ENCODE measurements at regions not wholly inside any gene's neighbourhood (a gene's known extent, or its start where the extent isn't known, plus 50 kb on each side); places are given as distances from the start of the nearest gene placed in this dataset.

- peaks cover 0 to 2% (median 0%) of the 10 kb centered on the region in 7 donors for H3K9me3 Mint-ChIP-seq
- H3K27me3 Mint-ChIP-seq: no peaks in the 10 kb centered on the region
- H3K4me1 Mint-ChIP-seq: no peaks in the 10 kb centered on the region
- Histone ChIP-seq H3K4me1 (ENCODE audit: control insufficient read depth, insufficient read depth, low read length, poor library complexity, severe bottlenecking) (no peaks in the 10 kb centered on the region), H3K36me3 (ENCODE audit: control insufficient read depth, insufficient read depth, low read length) (no peaks in the 10 kb centered on the region), H3K9me3 (ENCODE audit: control insufficient read depth in 2 of 2, low read length in 2 of 2) (no peaks in the 10 kb centered on the region), H3K4me3 (ENCODE audit: low read depth, low read length) (no peak overlapping the region), H3K27ac (ENCODE audit: insufficient read depth, low read length, poor library complexity, severe bottlenecking) (no peak overlapping the region), H3K27me3 (ENCODE audit: control insufficient read depth, insufficient read depth, low read length) (no peaks in the 10 kb centered on the region)
- no peak overlapping the region for H3K4me3 Mint-ChIP-seq
- no peak for ATAC-seq (ENCODE audit: low read depth in 2 of 2)
- no peak for DNase-seq
- H3K36me3 Mint-ChIP-seq: no peaks in the 10 kb centered on the region
- no peak overlapping the region for H3K27ac Mint-ChIP-seq
Measured at GRCh38 chr10:64142395-64142794, 621.2 kb downstream of the REEP3 start.

GRCh38 chr10:64148607-64149006 is 627.4 kb downstream of the REEP3 start:
- Mint-ChIP-seq H3K9me3 (peaks cover 0 to 2% (median 0%) of the 10 kb centered on the region in 7 donors), H3K4me3 (no peak overlapping the region), H3K4me1 (no peaks in the 10 kb centered on the region), H3K27ac (no peak overlapping the region), H3K36me3 (no peaks in the 10 kb centered on the region), H3K27me3 (peaks cover 4% of the 10 kb centered on the region)
- Histone ChIP-seq H3K36me3 (ENCODE audit: control insufficient read depth, insufficient read depth, low read length) (no peaks in the 10 kb centered on the region), H3K27ac (ENCODE audit: insufficient read depth, low read length, poor library complexity, severe bottlenecking) (no peak overlapping the region), H3K27me3 (ENCODE audit: control insufficient read depth, insufficient read depth, low read length) (no peaks in the 10 kb centered on the region), H3K4me1 (ENCODE audit: control insufficient read depth, insufficient read depth, low read length, poor library complexity, severe bottlenecking) (no peaks in the 10 kb centered on the region), H3K4me3 (ENCODE audit: low read depth, low read length) (no peak overlapping the region), H3K9me3 (ENCODE audit: control insufficient read depth in 2 of 2, low read length in 2 of 2) (no peaks in the 10 kb centered on the region)
- DNase-seq (no peak), ATAC-seq (ENCODE audit: low read depth in 2 of 2) (no peak)

GRCh38 chr10:64156166-64156565 is 635.0 kb downstream of the REEP3 start:
- Histone ChIP-seq H3K4me1 (ENCODE audit: control insufficient read depth, insufficient read depth, low read length, poor library complexity, severe bottlenecking) (no peaks in the 10 kb centered on the region), H3K27me3 (ENCODE audit: control insufficient read depth, insufficient read depth, low read length) (no peaks in the 10 kb centered on the region), H3K4me3 (ENCODE audit: low read depth, low read length) (no peak overlapping the region), H3K27ac (ENCODE audit: insufficient read depth, low read length, poor library complexity, severe bottlenecking) (no peak overlapping the region), H3K36me3 (ENCODE audit: control insufficient read depth, insufficient read depth, low read length) (no peaks in the 10 kb centered on the region), H3K9me3 (ENCODE audit: control insufficient read depth in 2 of 2, low read length in 2 of 2) (no peaks in the 10 kb centered on the region)
- Mint-ChIP-seq H3K4me3 (no peak overlapping the region), H3K9me3 (peaks cover 0 to 5% (median 2%) of the 10 kb centered on the region in 7 donors), H3K36me3 (no peaks in the 10 kb centered on the region), H3K27ac (no peak overlapping the region), H3K27me3 (no peaks in the 10 kb centered on the region), H3K4me1 (no peaks in the 10 kb centered on the region)
- no peak for ATAC-seq (ENCODE audit: low read depth in 2 of 2)
- DNase-seq: no peak

- Mint-ChIP-seq H3K4me3 (no peak overlapping the region), H3K27ac (no peak overlapping the region), H3K27me3 (no peaks in the 10 kb centered on the region), H3K4me1 (no peaks in the 10 kb centered on the region), H3K9me3 (peaks cover 0 to 5% (median 2%) of the 10 kb centered on the region in 7 donors), H3K36me3 (no peaks in the 10 kb centered on the region)
- Histone ChIP-seq H3K4me3 (ENCODE audit: low read depth, low read length) (no peak overlapping the region), H3K9me3 (ENCODE audit: control insufficient read depth in 2 of 2, low read length in 2 of 2) (no peaks in the 10 kb centered on the region), H3K27me3 (ENCODE audit: control insufficient read depth, insufficient read depth, low read length) (no peaks in the 10 kb centered on the region), H3K27ac (ENCODE audit: insufficient read depth, low read length, poor library complexity, severe bottlenecking) (no peak overlapping the region), H3K4me1 (ENCODE audit: control insufficient read depth, insufficient read depth, low read length, poor library complexity, severe bottlenecking) (no peaks in the 10 kb centered on the region), H3K36me3 (ENCODE audit: control insufficient read depth, insufficient read depth, low read length) (no peaks in the 10 kb centered on the region)
- ATAC-seq (ENCODE audit: low read depth in 2 of 2): no peak
- no peak for DNase-seq
Measured at GRCh38 chr10:64158551-64158950, 637.4 kb downstream of the REEP3 start.

- H3K36me3 ChIP-seq (ENCODE audit: control insufficient read depth, insufficient read depth, low read length): no peaks in the 10 kb centered on the region
- H3K27me3 ChIP-seq (ENCODE audit: control insufficient read depth, insufficient read depth, low read length): no peaks in the 10 kb centered on the region
- no peak for DNase-seq
- no peak overlapping the region for H3K27ac Mint-ChIP-seq
- no peak for ATAC-seq (ENCODE audit: low read depth in 2 of 2)
- no peaks in the 10 kb centered on the region for H3K9me3 ChIP-seq (ENCODE audit: control insufficient read depth in 2 of 2, low read length in 2 of 2)
- no peaks in the 10 kb centered on the region for H3K36me3 Mint-ChIP-seq
- H3K27ac ChIP-seq (ENCODE audit: insufficient read depth, low read length, poor library complexity, severe bottlenecking): no peak overlapping the region
- peaks cover 0 to 5% (median 0%) of the 10 kb centered on the region in 7 donors for H3K9me3 Mint-ChIP-seq
- H3K27me3 Mint-ChIP-seq: no peaks in the 10 kb centered on the region
- no peaks in the 10 kb centered on the region for H3K4me1 Mint-ChIP-seq
- no peak overlapping the region for H3K4me3 Mint-ChIP-seq
- no peaks in the 10 kb centered on the region for H3K4me1 ChIP-seq (ENCODE audit: control insufficient read depth, insufficient read depth, low read length, poor library complexity, severe bottlenecking)
- no peak overlapping the region for H3K4me3 ChIP-seq (ENCODE audit: low read depth, low read length)
Measured at GRCh38 chr10:64159910-64160872, 639.0 kb downstream of the REEP3 start.

- H3K4me3 Mint-ChIP-seq: no peak overlapping the region
- Histone ChIP-seq H3K36me3 (ENCODE audit: control insufficient read depth, insufficient read depth, low read length) (no peaks in the 10 kb centered on the region), H3K9me3 (ENCODE audit: control insufficient read depth in 2 of 2, low read length in 2 of 2) (no peaks in the 10 kb centered on the region), H3K27ac (ENCODE audit: insufficient read depth, low read length, poor library complexity, severe bottlenecking) (no peak overlapping the region), H3K4me1 (ENCODE audit: control insufficient read depth, insufficient read depth, low read length, poor library complexity, severe bottlenecking) (no peaks in the 10 kb centered on the region), H3K4me3 (ENCODE audit: low read depth, low read length) (no peak overlapping the region), H3K27me3 (ENCODE audit: control insufficient read depth, insufficient read depth, low read length) (no peaks in the 10 kb centered on the region)
- no peaks in the 10 kb centered on the region for H3K4me1 Mint-ChIP-seq
- ATAC-seq (ENCODE audit: low read depth in 2 of 2) (no peak), DNase-seq (no peak)
- H3K36me3 Mint-ChIP-seq: no peaks in the 10 kb centered on the region
- H3K9me3 Mint-ChIP-seq: peaks cover 2 to 32% (median 6%) of the 10 kb centered on the region in 7 donors
- H3K27me3 Mint-ChIP-seq: no peaks in the 10 kb centered on the region
- no peak overlapping the region for H3K27ac Mint-ChIP-seq
Measured at GRCh38 chr10:64170791-64171190, 649.6 kb downstream of the REEP3 start.

- no peak overlapping the region for H3K4me3 ChIP-seq (ENCODE audit: low read depth, low read length)
- Mint-ChIP-seq H3K27ac (no peak overlapping the region), H3K36me3 (no peaks in the 10 kb centered on the region), H3K4me3 (no peak overlapping the region), H3K4me1 (no peaks in the 10 kb centered on the region), H3K9me3 (peaks cover 2 to 18% (median 5%) of the 10 kb centered on the region in 7 donors), H3K27me3 (no peaks in the 10 kb centered on the region)
- no peak overlapping the region for H3K27ac ChIP-seq (ENCODE audit: insufficient read depth, low read length, poor library complexity, severe bottlenecking)
- ATAC-seq (ENCODE audit: low read depth in 2 of 2) (no peak), DNase-seq (no peak)
- no peaks in the 10 kb centered on the region for H3K4me1 ChIP-seq (ENCODE audit: control insufficient read depth, insufficient read depth, low read length, poor library complexity, severe bottlenecking)
- no peaks in the 10 kb centered on the region for H3K36me3 ChIP-seq (ENCODE audit: control insufficient read depth, insufficient read depth, low read length)
- no peaks in the 10 kb centered on the region for H3K9me3 ChIP-seq (ENCODE audit: control insufficient read depth in 2 of 2, low read length in 2 of 2)
- H3K27me3 ChIP-seq (ENCODE audit: control insufficient read depth, insufficient read depth, low read length): no peaks in the 10 kb centered on the region
Measured at GRCh38 chr10:64173826-64174225, 652.6 kb downstream of the REEP3 start.
